Peyer's patch (tissue), 4 donors: ENCODE measurements at regions not wholly inside any gene's neighbourhood (a gene's known extent, or its start where the extent isn't known, plus 50 kb on each side); places are given as distances from the start of the nearest gene placed in this dataset.

Experiments
- DNase-seq, 3 donors: peaks; one replicate each; pipeline ENCODE4 v3.0.0-alpha.2; 2017 to 2019
- H3K27ac ChIP-seq, 4 donors: fragments of 200-600 bp; sonication (generic); one replicate each; pipeline ENCODE4 v1.5.1; 2016 to 2019
- H3K27me3 ChIP-seq, 2 donors: fragments of 200-600 bp; sonication (generic); one replicate each; pipeline ENCODE4 v1.5.1; 2019
- H3K36me3 ChIP-seq, 3 donors: fragments of 200-600 bp; sonication (generic); one replicate each; pipeline ENCODE4 v1.5.1; 2016 to 2019
- H3K4me1 ChIP-seq, 4 donors: fragments of 200-600 bp; sonication (generic); one replicate each; pipeline ENCODE4 v1.5.1; 2016 to 2019
- H3K4me3 ChIP-seq, 4 donors: fragments of 200-600 bp; sonication (generic); 1 replicate in 3 of 4; 2 replicates in 1 of 4; pipeline ENCODE4 v1.5.1; 2016 to 2019; ENCODE audit warnings: mild to moderate bottlenecking in 1 of 4
- H3K9me3 ChIP-seq, 4 donors: fragments of 200-600 bp; sonication (generic); one replicate each; pipeline ENCODE4 v1.5.1; 2016 to 2019; ENCODE audit warnings: mild to moderate bottlenecking in 1 of 4
- POLR2A ChIP-seq, 2 donors: fragments of 450-650 bp; IDR thresholded peaks; one replicate each; pipeline ENCODE4 v1.5.1; 2017; ENCODE audit warnings: antibody characterized with exemption in 2 of 2, mild to moderate bottlenecking in 2 of 2, moderate library complexity in 2 of 2
- TF ChIP-seq, protein P1 (sequence below), 6 experiments: fragments of 450-650 bp in 4 of 6; fragments of 200-600 bp in 2 of 6; sonication (generic) in 1 of 6; IDR thresholded peaks; one replicate each; pipeline ENCODE4 v1.5.1; 2017 to 2019; ENCODE audit warnings: antibody characterized with exemption in 6 of 6, mild to moderate bottlenecking in 3 of 6, moderate library complexity in 1 of 6

DNA sequence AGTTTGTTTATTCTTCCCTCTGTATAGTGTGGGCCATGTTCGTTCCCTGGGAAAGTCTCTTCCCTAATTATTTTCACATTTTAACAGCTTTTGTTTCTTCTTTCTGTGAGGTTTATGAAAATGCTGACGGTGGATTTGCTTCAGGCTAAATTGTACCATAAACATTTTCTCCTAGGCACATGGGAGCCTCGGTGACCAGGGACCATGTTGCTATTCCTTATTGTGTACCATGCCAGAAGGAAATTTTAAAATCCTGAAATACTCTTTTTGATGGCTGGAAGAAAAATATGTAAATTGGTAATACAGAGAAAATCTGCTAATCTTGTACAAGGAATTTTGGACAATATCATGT lies 230.1 kb upstream of the JUN start:
- Histone ChIP-seq H3K4me3 (no peak overlapping the region), H3K9me3 (no peaks in the 10 kb centered on the region), H3K4me1 (peaks cover 0 to 15% (median 0%) of the 10 kb centered on the region in 4 donors), H3K27ac (peak overlapping the region; percentile 64 to 84 (median 69)), H3K27me3 (no peaks in the 10 kb centered on the region), H3K36me3 (no peaks in the 10 kb centered on the region)
- no peak for DNase-seq
- no peak for TF ChIP-seq POLR2A (IDR thresholded peaks at IDR 0.05)
- TF ChIP-seq, protein P1, sequence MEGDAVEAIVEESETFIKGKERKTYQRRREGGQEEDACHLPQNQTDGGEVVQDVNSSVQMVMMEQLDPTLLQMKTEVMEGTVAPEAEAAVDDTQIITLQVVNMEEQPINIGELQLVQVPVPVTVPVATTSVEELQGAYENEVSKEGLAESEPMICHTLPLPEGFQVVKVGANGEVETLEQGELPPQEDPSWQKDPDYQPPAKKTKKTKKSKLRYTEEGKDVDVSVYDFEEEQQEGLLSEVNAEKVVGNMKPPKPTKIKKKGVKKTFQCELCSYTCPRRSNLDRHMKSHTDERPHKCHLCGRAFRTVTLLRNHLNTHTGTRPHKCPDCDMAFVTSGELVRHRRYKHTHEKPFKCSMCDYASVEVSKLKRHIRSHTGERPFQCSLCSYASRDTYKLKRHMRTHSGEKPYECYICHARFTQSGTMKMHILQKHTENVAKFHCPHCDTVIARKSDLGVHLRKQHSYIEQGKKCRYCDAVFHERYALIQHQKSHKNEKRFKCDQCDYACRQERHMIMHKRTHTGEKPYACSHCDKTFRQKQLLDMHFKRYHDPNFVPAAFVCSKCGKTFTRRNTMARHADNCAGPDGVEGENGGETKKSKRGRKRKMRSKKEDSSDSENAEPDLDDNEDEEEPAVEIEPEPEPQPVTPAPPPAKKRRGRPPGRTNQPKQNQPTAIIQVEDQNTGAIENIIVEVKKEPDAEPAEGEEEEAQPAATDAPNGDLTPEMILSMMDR (IDR thresholded peaks at IDR 0.05), result no peak

GRCh38 chr1:59014827-59015226 lies 231.0 kb upstream of the JUN start:
- peaks cover 0 to 23% (median 0%) of the 10 kb centered on the region in 4 donors for H3K4me1 ChIP-seq
- H3K36me3 ChIP-seq, result no peaks in the 10 kb centered on the region
- no peak overlapping the region for H3K27ac ChIP-seq
- H3K27me3 ChIP-seq, result no peaks in the 10 kb centered on the region
- TF ChIP-seq, protein P1 (IDR thresholded peaks at IDR 0.05), result no peak
- TF ChIP-seq POLR2A (IDR thresholded peaks at IDR 0.05), result no peak
- no peaks in the 10 kb centered on the region for H3K9me3 ChIP-seq
- no peak overlapping the region for H3K4me3 ChIP-seq
- no peak for DNase-seq

DNA sequence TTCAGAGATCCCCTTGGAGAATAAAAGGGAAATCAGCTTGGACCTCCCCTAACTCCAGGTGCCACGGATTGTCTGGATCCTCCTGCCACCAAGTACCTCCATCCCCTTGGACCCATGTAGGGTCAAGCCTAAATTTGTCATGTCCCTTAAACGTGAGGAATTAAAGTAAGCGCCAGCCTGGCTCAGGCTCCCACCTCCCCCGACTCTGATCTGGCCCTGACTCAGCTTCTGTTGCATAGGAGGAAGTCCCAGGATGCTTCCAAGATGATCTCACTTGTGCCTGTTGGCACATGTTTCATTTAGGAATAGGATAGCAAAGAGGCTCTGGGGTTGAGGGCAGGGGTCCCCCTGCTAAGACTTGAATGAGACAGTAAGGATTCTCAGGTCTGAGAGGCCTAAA lies 231.9 kb upstream of the JUN start:
- Histone ChIP-seq H3K4me3 (no peak overlapping the region), H3K4me1 (peaks cover 0 to 32% (median 4%) of the 10 kb centered on the region in 4 donors), H3K27me3 (no peaks in the 10 kb centered on the region), H3K27ac (peak overlapping the region in 1 of 4 donors; percentile 3), H3K9me3 (no peaks in the 10 kb centered on the region), H3K36me3 (no peaks in the 10 kb centered on the region)
- DNase-seq, result no peak
- TF ChIP-seq, protein P1 (IDR thresholded peaks at IDR 0.05), result no peak
- no peak for TF ChIP-seq POLR2A (IDR thresholded peaks at IDR 0.05)

DNA sequence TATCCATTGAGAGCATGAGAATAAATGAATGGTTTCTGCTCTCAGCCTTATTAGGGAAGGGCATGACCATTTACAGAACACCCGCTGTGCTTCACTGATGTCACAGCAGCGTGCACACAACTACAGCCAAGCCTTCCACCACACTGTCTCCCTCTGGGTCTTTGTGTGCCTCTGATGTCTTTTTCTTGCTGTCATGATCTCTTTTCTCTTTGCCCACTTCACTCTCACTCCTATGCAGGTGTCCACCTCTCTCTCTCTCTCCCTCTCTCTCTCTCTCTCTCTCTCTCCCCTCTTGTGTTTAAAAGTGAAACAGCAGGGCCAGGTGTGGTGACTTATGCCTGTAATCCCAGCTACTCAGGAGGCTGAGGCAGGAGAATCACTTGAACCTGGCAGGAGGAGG lies 232.5 kb upstream of the JUN start:
- no peak for TF ChIP-seq POLR2A (IDR thresholded peaks at IDR 0.05)
- TF ChIP-seq, protein P1 (IDR thresholded peaks at IDR 0.05), result peak in 3 of 6 experiments; percentile 11 to 26 (median 11)
- no peaks in the 10 kb centered on the region for H3K9me3 ChIP-seq
- H3K36me3 ChIP-seq, result no peaks in the 10 kb centered on the region
- no peak overlapping the region for H3K27ac ChIP-seq
- DNase-seq, result no peak
- H3K4me1 ChIP-seq, result peaks cover 0 to 34% (median 6%) of the 10 kb centered on the region in 4 donors
- H3K27me3 ChIP-seq, result no peaks in the 10 kb centered on the region
- no peak overlapping the region for H3K4me3 ChIP-seq

- no peaks in the 10 kb centered on the region for H3K36me3 ChIP-seq
- TF ChIP-seq POLR2A (IDR thresholded peaks at IDR 0.05), result no peak
- TF ChIP-seq, protein P1 (IDR thresholded peaks at IDR 0.05), result no peak
Measured at GRCh38 chr1:59017501-59018231, 233.8 kb upstream of the JUN start.

More at GRCh38 chr1:59017501-59018231, 233.8 kb upstream of the JUN start:
- H3K4me1 ChIP-seq, result peaks cover 0 to 34% (median 6%) of the 10 kb centered on the region in 4 donors
- DNase-seq, result no peak
- peak overlapping the region in 1 of 4 donors; percentile 3 for H3K27ac ChIP-seq
- H3K4me3 ChIP-seq, result no peak overlapping the region
- no peaks in the 10 kb centered on the region for H3K27me3 ChIP-seq
- no peaks in the 10 kb centered on the region for H3K9me3 ChIP-seq
